ENCODE measurements at regions not wholly inside any gene's neighbourhood (a gene's known extent, or its start where the extent isn't known, plus 50 kb on each side); places are given as distances from the start of the nearest gene placed in this dataset.

- Histone ChIP-seq H3K27ac (no peak overlapping the region), H3K36me3 (replicated peaks) (no peaks in the 10 kb centered on the region), H3K4me3 (ENCODE audit: low read depth, low read length) (no peak overlapping the region), H3K27me3 (replicated peaks) (no peaks in the 10 kb centered on the region)
- in situ Hi-C loops (cut with HindIII; ENCODE audit: low pct_ligation_motif_present, low sequenced_read_pairs): no loop called here
- no peak for TF ChIP-seq CTCF (IDR thresholded peaks at IDR 0.05; ENCODE audit: low read depth, low read length, missing control alignments)
- DNase-seq: no peak
Observed at GRCh38 chr12:60071759-60072191, 475.9 kb downstream of the SLC16A7 start.

GRCh38 chr12:60072911-60073310 lies 477.1 kb downstream of the SLC16A7 start:
- in situ Hi-C loops (cut with HindIII; ENCODE audit: low pct_ligation_motif_present, low sequenced_read_pairs): no loop called here
- no peak for DNase-seq
- Histone ChIP-seq H3K36me3 (replicated peaks) (no peaks in the 10 kb centered on the region), H3K27me3 (replicated peaks) (no peaks in the 10 kb centered on the region), H3K4me3 (ENCODE audit: low read depth, low read length) (no peak overlapping the region), H3K27ac (no peak overlapping the region)
- no peak for TF ChIP-seq CTCF (IDR thresholded peaks at IDR 0.05; ENCODE audit: low read depth, low read length, missing control alignments)

- Histone ChIP-seq H3K4me3 (ENCODE audit: low read depth, low read length) (no peak overlapping the region), H3K27me3 (replicated peaks) (no peaks in the 10 kb centered on the region), H3K36me3 (replicated peaks) (no peaks in the 10 kb centered on the region), H3K27ac (no peak overlapping the region)
- in situ Hi-C loops (cut with HindIII; ENCODE audit: low pct_ligation_motif_present, low sequenced_read_pairs): no loop called here
- TF ChIP-seq CTCF (IDR thresholded peaks at IDR 0.05; ENCODE audit: low read depth, low read length, missing control alignments): no peak
- no peak for DNase-seq
Observed at GRCh38 chr12:60075091-60075490, 479.3 kb downstream of the SLC16A7 start.

- no peak for DNase-seq
- no peak for TF ChIP-seq CTCF (IDR thresholded peaks at IDR 0.05; ENCODE audit: low read depth, low read length, missing control alignments)
- no peak overlapping the region for H3K4me3 ChIP-seq (ENCODE audit: low read depth, low read length)
- in situ Hi-C loops (cut with HindIII; ENCODE audit: low pct_ligation_motif_present, low sequenced_read_pairs): no loop called here
- H3K36me3 ChIP-seq (replicated peaks): no peaks in the 10 kb centered on the region
- no peak overlapping the region for H3K27ac ChIP-seq
- H3K27me3 ChIP-seq (replicated peaks): no peaks in the 10 kb centered on the region
Observed at GRCh38 chr12:60078026-60078425, 482.2 kb downstream of the SLC16A7 start.

GRCh38 chr12:60093428-60093827 lies 497.6 kb downstream of the SLC16A7 start:
- Histone ChIP-seq H3K36me3 (replicated peaks) (no peaks in the 10 kb centered on the region), H3K4me3 (ENCODE audit: low read depth, low read length) (no peak overlapping the region), H3K27ac (no peak overlapping the region), H3K27me3 (replicated peaks) (no peaks in the 10 kb centered on the region)
- no peak for TF ChIP-seq CTCF (IDR thresholded peaks at IDR 0.05; ENCODE audit: low read depth, low read length, missing control alignments)
- in situ Hi-C loops (cut with HindIII; ENCODE audit: low pct_ligation_motif_present, low sequenced_read_pairs): no loop called here
- DNase-seq: no peak

GRCh38 chr12:60094436-60094835 lies 498.6 kb downstream of the SLC16A7 start:
- Histone ChIP-seq H3K36me3 (replicated peaks) (no peaks in the 10 kb centered on the region), H3K4me3 (ENCODE audit: low read depth, low read length) (no peak overlapping the region), H3K27ac (no peak overlapping the region), H3K27me3 (replicated peaks) (no peaks in the 10 kb centered on the region)
- DNase-seq: no peak
- in situ Hi-C loops (cut with HindIII; ENCODE audit: low pct_ligation_motif_present, low sequenced_read_pairs): no loop called here
- TF ChIP-seq CTCF (IDR thresholded peaks at IDR 0.05; ENCODE audit: low read depth, low read length, missing control alignments): no peak

All from brain microvascular endothelial cell (primary cell).